ENCODE measurements at regions not wholly inside any gene's neighbourhood (a gene's known extent, or its start where the extent isn't known, plus 50 kb on each side); places are given as distances from the start of the nearest gene placed in this dataset.

DNA sequence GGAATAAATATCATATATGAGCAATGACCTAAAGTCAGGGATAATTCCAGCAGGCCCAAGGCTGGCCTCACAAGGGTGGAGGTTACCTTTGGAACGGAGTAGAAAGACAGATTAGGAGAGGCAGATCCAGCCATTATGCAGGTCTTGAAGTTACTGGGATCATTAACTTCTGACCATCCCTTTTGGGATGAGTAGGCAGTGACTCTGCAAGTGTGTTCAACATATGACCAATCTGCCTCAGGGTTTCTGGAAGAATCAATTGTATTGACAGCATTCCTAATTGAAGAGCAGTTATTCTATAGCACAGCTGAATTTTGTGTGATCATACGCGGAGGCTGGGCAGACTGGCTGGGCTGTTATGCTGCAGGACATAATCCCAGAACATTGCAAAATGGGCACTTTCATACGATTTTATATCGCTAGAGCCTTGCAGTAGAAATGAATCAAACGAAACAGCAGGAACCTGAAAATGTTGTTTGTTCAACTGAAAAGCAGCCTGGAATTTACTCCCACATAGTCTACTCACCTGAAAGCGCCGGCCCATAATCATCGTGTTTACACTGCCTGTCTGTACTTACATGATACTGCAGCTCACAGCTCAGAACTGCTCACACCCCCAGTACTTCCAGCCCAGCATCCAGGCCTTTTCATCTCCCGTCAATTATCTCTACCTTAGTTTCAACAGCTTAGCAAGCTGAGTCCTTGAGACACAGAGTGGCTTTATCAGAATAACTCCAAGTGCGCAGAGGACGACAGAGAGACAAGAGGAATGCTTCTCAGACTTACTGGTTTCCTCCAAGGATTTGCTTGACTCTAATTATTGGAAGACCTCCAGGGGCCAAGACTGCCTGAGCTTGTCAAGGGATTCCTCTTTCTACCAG is 556.1 kb downstream of the EFNB2 start:
- no peak for DNase-seq (ENCODE audit: low spot score)
- Histone ChIP-seq H3K4me3 (ENCODE audit: low read depth, low read length, poor library complexity, severe bottlenecking) (no peak overlapping the region), H2AFZ (ENCODE audit: low read length) (no peak overlapping the region), H4K20me1 (ENCODE audit: insufficient read depth, low read length) (no peaks in the 10 kb centered on the region), H3K27ac (ENCODE audit: low read depth, low read length, poor library complexity, severe bottlenecking) (no peak overlapping the region), H3K4me2 (ENCODE audit: low read length) (no peak overlapping the region), H3K79me2 (ENCODE audit: insufficient read depth, low read depth, low read length) (no peaks in the 10 kb centered on the region), H3K36me3 (ENCODE audit: insufficient read depth, low read length) (no peaks in the 10 kb centered on the region), H3K9me3 (ENCODE audit: low read length) (no peaks in the 10 kb centered on the region), H3K4me1 (ENCODE audit: insufficient read depth, low read length, poor library complexity, severe bottlenecking) (no peaks in the 10 kb centered on the region), H3K9me2 (ENCODE audit: insufficient read depth, low read length) (no peaks in the 10 kb centered on the region)
- ChIA-PET CTCF (ENCODE audit: unreplicated experiment) (no interaction called here), POLR2A (interaction anchor here (0.7 kb wide), 1 partner anchor 10 kb away, joined by 3 read pairs; no protein-coding TSS in a partner anchor)
- no peak for TF ChIP-seq CTCF (conservative IDR thresholded peaks at IDR 0.05; ENCODE audit: low read length)
- TF ChIP-seq EZH2phosphoT487 (IDR thresholded peaks at IDR 0.05; ENCODE audit: borderline replicate concordance, low read depth, low read length): no peak
- intact Hi-C loops (cut with micrococcal nuclease; ENCODE audit: unreplicated experiment): no loop called here
- no TSS peak for BruUV-seq (replicated peaks)

DNA sequence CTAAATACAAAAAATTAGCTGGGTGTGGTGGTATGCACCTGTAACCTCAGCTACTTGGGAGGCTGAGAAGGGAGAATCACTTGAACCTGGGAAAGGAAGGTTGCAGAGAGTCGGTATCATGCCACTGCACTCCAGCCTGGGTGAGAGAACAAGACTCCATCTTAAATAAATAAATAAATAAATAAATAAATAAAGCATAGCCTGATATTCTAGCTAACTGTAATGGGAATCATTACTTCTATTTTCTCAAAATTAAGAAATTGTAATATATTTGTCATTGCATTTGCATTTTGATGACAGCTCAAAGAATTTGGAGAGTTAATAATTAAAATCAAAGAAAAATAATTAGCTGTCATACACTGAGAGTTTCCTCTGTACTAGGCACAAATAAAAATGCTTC is 561.1 kb downstream of the EFNB2 start:
- no peak for TF ChIP-seq EZH2phosphoT487 (IDR thresholded peaks at IDR 0.05; ENCODE audit: borderline replicate concordance, low read depth, low read length)
- no peak for TF ChIP-seq CTCF (conservative IDR thresholded peaks at IDR 0.05; ENCODE audit: low read length)
- H3K4me2 ChIP-seq (ENCODE audit: low read length): no peak overlapping the region
- H4K20me1 ChIP-seq (ENCODE audit: insufficient read depth, low read length): no peaks in the 10 kb centered on the region
- no peak for DNase-seq (ENCODE audit: low spot score)
- no peaks in the 10 kb centered on the region for H3K9me3 ChIP-seq (ENCODE audit: low read length)
- no peaks in the 10 kb centered on the region for H3K4me1 ChIP-seq (ENCODE audit: insufficient read depth, low read length, poor library complexity, severe bottlenecking)
- no peak overlapping the region for H2AFZ ChIP-seq (ENCODE audit: low read length)
- H3K79me2 ChIP-seq (ENCODE audit: insufficient read depth, low read depth, low read length): no peaks in the 10 kb centered on the region
- CTCF ChIA-PET (ENCODE audit: unreplicated experiment): no interaction called here
- H3K9me2 ChIP-seq (ENCODE audit: insufficient read depth, low read length): no peaks in the 10 kb centered on the region
- H3K4me3 ChIP-seq (ENCODE audit: low read depth, low read length, poor library complexity, severe bottlenecking): no peak overlapping the region
- H3K27ac ChIP-seq (ENCODE audit: low read depth, low read length, poor library complexity, severe bottlenecking): no peak overlapping the region
- POLR2A ChIA-PET: no interaction called here
- intact Hi-C loops (cut with micrococcal nuclease; ENCODE audit: unreplicated experiment): no loop called here
- no TSS peak for BruUV-seq (replicated peaks)
- H3K36me3 ChIP-seq (ENCODE audit: insufficient read depth, low read length): no peaks in the 10 kb centered on the region

All from OCI-LY7 (cell line).